ENCODE measurements at regions not wholly inside any gene's neighbourhood (a gene's known extent, or its start where the extent isn't known, plus 50 kb on each side); places are given as distances from the start of the nearest gene placed in this dataset.

DNA sequence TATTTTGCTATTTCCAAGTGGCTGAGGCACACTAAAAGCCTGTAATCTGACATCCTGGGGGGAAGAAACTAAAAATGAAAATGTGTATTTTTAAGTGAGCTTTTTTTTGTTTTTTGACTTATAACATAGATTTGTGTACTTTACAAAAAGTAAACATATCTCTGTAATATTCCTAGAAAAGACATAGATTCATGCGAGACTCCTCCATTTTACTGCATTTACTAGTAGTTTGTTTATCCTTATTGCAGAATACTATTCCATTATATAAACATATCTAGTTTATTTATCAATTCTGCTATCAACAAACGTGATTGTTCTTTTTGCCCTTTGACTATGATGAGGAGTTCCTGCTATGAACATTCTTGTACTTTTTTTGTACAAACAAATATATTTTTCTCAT is 67.8 kb upstream of the PLSCR5 start:
- TF ChIP-seq CTCF (IDR thresholded peaks at IDR 0.05; ENCODE audit: insufficient read depth, low read depth, low read length) (no peak), EZH2 (IDR thresholded peaks at IDR 0.05; ENCODE audit: insufficient read depth, low read length) (no peak)
